HG03558 (cell line): ENCODE measurements at regions not wholly inside any gene's neighbourhood (a gene's known extent, or its start where the extent isn't known, plus 50 kb on each side); places are given as distances from the start of the nearest gene placed in this dataset.

Source experiments
- ATAC-seq: cut with Tn5 transposase; IDR thresholded peaks from one replicate; pipeline ENCODE4 v1.9.1; 2021; ENCODE audit warnings: moderate number of reproducible peaks; ENCODE audit not compliant: unreplicated experiment; ENCODE audit errors: extremely low read depth

- ATAC-seq: no peak
Observed at GRCh38 chr17:15112846-15113617, 152.1 kb downstream of the PMP22 start.

- no peak for ATAC-seq
Observed at GRCh38 chr17:15109608-15110007, 155.5 kb downstream of the PMP22 start.

GRCh38 chr17:15108992-15109391 is 156.1 kb downstream of the PMP22 start:
- ATAC-seq: no peak

- no peak for ATAC-seq
Observed at GRCh38 chr17:15106540-15106939, 158.6 kb downstream of the PMP22 start.

- ATAC-seq: no peak
Observed at GRCh38 chr17:15103785-15104184, 161.3 kb downstream of the PMP22 start.

- no peak for ATAC-seq
Observed at GRCh38 chr17:15101175-15101574, 164.0 kb downstream of the PMP22 start.

- no peak for ATAC-seq
Observed at GRCh38 chr17:15096511-15096910, 168.6 kb downstream of the PMP22 start.

GRCh38 chr17:15095935-15096334 is 169.2 kb downstream of the PMP22 start:
- no peak for ATAC-seq

- ATAC-seq: no peak
Observed at GRCh38 chr17:15092762-15093161, 172.4 kb downstream of the PMP22 start.

- no peak for ATAC-seq
Observed at GRCh38 chr17:15092261-15092660, 172.9 kb downstream of the PMP22 start.

- no peak for ATAC-seq
Observed at GRCh38 chr17:15091825-15092224, 173.3 kb downstream of the PMP22 start.

GRCh38 chr17:15090533-15090932 is 174.6 kb downstream of the PMP22 start:
- ATAC-seq: no peak

GRCh38 chr17:15087946-15088345 is 177.2 kb downstream of the PMP22 start:
- no peak for ATAC-seq

GRCh38 chr17:15086776-15087295 is 178.3 kb downstream of the PMP22 start:
- ATAC-seq: no peak

- no peak for ATAC-seq
Observed at GRCh38 chr17:15085890-15086677, 179.0 kb downstream of the PMP22 start.

GRCh38 chr17:15083225-15083624 is 181.9 kb downstream of the PMP22 start:
- no peak for ATAC-seq

- ATAC-seq: no peak
Observed at GRCh38 chr17:15081008-15081407, 184.1 kb downstream of the PMP22 start.

GRCh38 chr17:15078570-15078969 is 186.6 kb downstream of the PMP22 start:
- no peak for ATAC-seq

- ATAC-seq: no peak
Observed at GRCh38 chr17:15076991-15077663, 188.0 kb downstream of the PMP22 start.

GRCh38 chr17:15051933-15052332 is 213.2 kb downstream of the PMP22 start:
- ATAC-seq: no peak

- ATAC-seq: no peak
Observed at GRCh38 chr17:15049795-15050160, 215.3 kb downstream of the PMP22 start.
